Choroid plexus epithelial cell (primary cell): ENCODE measurements at regions not wholly inside any gene's neighbourhood (a gene's known extent, or its start where the extent isn't known, plus 50 kb on each side); places are given as distances from the start of the nearest gene placed in this dataset.

ENCODE experiments used
- DNase-seq: peaks from one replicate; pipeline ENCODE4 v3.0.0-alpha.2; 2010; ENCODE audit warnings: low read depth
- H3K4me3 ChIP-seq: 2 replicates; pipeline ENCODE4 v1.5.1; 2011; ENCODE audit warnings: low read depth, mild to moderate bottlenecking, control low read depth, low read length, moderate library complexity
- CTCF ChIP-seq: conservative IDR thresholded peaks from 2 replicates; pipeline ENCODE4 v1.5.1; 2011; ENCODE audit warnings: low read depth, mild to moderate bottlenecking, control low read depth, inconsistent platforms, low read length, moderate library complexity

- DNase-seq, result no peak
- TF ChIP-seq CTCF, result no peak
- H3K4me3 ChIP-seq, result no peak overlapping the region
Measured at GRCh38 chr2:204258890-204259289, 286.4 kb upstream of the PARD3B start.

DNA sequence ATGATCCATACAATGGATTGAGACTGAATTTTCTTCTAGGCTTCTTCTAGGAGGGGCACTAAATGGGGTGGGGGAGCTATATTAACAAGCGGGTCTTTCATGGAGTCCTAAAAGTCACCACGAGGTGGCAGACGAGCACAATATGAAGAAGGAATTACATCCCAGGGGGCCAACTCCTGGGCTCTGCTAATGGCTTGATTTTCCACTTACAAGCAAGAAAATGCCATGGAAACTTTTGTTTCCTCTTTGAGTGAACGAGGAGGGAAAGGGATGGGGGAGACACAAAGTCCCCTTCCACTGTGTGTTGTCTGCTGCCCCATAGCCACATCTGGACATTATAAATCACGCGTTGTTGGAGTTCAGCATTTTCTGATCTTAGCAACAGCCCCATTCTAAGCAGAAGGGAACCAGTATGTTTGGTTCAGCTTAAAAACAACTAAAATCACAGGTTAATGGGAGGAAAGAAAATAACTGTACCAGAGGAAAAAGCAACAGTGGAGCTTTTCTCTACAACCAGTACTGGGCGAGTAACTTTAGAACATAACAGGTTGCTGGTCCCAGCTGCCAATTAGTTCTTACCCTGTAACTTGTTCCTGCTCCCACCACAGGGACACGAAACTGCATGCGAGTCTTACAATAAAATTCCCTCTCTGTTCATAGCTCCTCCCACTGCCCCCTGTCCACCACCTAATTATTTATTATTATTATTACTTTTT lies 285.0 kb upstream of the PARD3B start:
- H3K4me3 ChIP-seq, result no peak overlapping the region
- DNase-seq, result peak; percentile 87
- peak; percentile 86 for TF ChIP-seq CTCF

DNA sequence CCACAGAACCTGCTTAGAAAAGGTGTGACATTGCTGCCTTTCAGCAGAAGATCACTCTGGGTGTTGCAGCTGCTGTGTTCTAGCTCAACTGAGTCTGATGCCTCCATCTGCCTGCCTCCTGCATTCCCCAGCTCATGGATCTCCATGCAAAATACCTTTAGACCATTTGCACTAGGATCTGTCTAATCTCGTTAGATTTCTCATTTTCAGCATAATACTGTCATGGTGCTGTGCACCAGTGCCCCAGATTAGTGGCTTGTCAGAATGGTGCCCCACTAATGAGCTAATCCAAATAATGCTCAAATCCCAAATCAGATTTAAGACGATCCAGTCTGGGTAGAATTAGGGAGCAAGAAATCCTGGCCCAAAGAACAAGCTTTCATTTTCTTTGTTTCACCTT lies 284.4 kb upstream of the PARD3B start:
- TF ChIP-seq CTCF, result no peak
- DNase-seq, result no peak
- no peak overlapping the region for H3K4me3 ChIP-seq

DNA sequence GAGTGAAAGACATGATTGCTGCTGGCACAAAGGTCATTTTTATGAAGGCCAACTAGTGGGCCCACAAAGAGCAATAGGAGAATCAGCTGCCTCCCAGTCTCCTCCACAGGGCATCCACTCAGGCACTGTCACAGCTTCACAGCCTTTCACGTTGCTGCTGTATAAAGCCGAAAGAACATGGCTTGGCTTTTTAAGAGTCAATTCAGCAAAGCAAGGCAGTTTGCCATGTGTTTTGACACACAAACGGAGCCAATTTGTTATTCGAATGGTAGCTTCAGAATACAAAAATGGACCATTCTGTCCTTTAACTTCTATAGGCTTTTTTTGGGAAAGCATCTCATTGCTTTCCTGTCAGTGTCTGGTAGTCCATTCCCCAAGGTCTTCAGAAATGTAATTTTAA lies 283.4 kb upstream of the PARD3B start:
- DNase-seq, result no peak
- no peak overlapping the region for H3K4me3 ChIP-seq
- TF ChIP-seq CTCF, result no peak

DNA sequence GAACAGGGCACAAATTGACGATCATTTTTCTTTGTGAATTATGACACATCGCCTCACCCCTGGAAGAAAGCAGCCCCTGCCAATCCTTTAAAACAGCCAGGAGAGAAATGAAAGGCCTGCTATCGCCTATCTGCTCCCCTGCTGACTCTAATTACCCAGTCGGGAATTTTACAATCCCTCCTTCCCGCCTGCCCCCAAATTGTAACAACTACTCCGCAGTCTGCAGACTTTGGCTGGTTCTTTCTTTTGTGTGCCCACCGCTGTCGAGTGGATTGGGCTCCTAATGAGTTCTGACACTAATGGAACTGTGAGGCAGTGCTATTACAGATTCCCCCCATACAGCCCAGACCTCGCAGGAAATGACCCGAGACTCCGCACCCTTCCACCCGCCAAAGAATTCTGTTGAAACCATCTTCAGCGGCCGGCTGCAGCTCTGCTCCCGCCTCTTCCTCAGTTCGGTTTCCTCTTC lies 281.2 kb upstream of the PARD3B start:
- H3K4me3 ChIP-seq, result no peak overlapping the region
- no peak for DNase-seq
- no peak for TF ChIP-seq CTCF

- DNase-seq, result no peak
- TF ChIP-seq CTCF, result no peak
- no peak overlapping the region for H3K4me3 ChIP-seq
Measured at GRCh38 chr2:204264621-204265140, 280.6 kb upstream of the PARD3B start.

DNA sequence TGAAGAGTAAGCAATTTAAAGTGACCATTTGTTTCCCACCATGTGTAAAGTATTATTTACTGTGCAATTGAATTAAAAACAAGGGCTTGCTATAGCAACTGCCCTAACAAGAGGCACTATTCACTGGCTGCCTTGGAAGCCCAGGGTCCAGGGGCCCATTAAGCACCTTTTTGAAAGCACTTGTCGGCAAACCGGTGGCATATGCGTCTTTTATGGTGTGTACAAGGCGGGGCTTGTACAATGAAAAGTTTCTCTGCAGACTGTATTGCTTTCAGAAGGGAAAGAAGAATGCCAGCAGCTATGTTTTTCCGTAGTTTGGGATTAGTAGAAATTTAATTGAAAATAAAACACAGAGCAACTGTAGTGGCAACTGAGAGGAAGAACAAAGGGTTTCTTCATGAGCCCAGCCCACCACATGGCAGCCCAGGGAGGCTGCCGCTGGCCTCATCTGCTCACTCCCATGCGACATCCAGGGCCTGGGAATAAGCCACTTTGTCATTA lies 279.5 kb upstream of the PARD3B start:
- TF ChIP-seq CTCF, result no peak
- no peak for DNase-seq

More for the DNA sequence above, 279.5 kb upstream of the PARD3B start:
- H3K4me3 ChIP-seq, result no peak overlapping the region
